ENCODE measurements at regions not wholly inside any gene's neighbourhood (a gene's known extent, or its start where the extent isn't known, plus 50 kb on each side); places are given as distances from the start of the nearest gene placed in this dataset.

GRCh38 chr4:151855747-151856146 is 94.9 kb upstream of the GATB start:
- no peak for TF ChIP-seq CTCF (IDR thresholded peaks at IDR 0.05; ENCODE audit: poor library complexity)
- TF ChIP-seq EZH2 (IDR thresholded peaks at IDR 0.05; ENCODE audit: borderline replicate concordance): no peak

All from hepatocyte (in vitro differentiated cells).